ENCODE measurements at regions not wholly inside any gene's neighbourhood (a gene's known extent, or its start where the extent isn't known, plus 50 kb on each side); places are given as distances from the start of the nearest gene placed in this dataset.
"Not testable (repeated sequence)": the region's sequence is repeated elsewhere in the genome, so short reads cannot be mapped to it uniquely, and the experiment has no call there.

- Mint-ChIP-seq H3K4me1 (ENCODE audit: low read depth) (no peaks in the 10 kb centered on the region), H3K9me3 (peaks cover 15% of the 10 kb centered on the region), H3K27me3 (ENCODE audit: insufficient read depth) (peaks cover 10% of the 10 kb centered on the region), H3K36me3 (ENCODE audit: low read depth) (no peaks in the 10 kb centered on the region), H3K27ac (no peak overlapping the region), H3K4me3 (no peak overlapping the region)
- DNase-seq: no peak
- TF ChIP-seq CTCF (IDR thresholded peaks at IDR 0.05): no peak
These were observed 1328.9 kb downstream of the BRD1 start for GRCh38 chr22:48498526-48499331.

GRCh38 chr22:48497743-48498520 lies 1329.7 kb downstream of the BRD1 start:
- H3K4me3 Mint-ChIP-seq; H3K4me1 Mint-ChIP-seq (ENCODE audit: low read depth); H3K36me3 Mint-ChIP-seq (ENCODE audit: low read depth); H3K9me3 Mint-ChIP-seq; H3K27ac Mint-ChIP-seq; DNase-seq; H3K27me3 Mint-ChIP-seq (ENCODE audit: insufficient read depth): not testable (repeated sequence)

GRCh38 chr22:48496987-48497650 lies 1330.6 kb downstream of the BRD1 start:
- H3K27ac Mint-ChIP-seq: no peak overlapping the region

GRCh38 chr22:48496226-48496845 lies 1331.3 kb downstream of the BRD1 start:
- peaks cover 3% of the 10 kb centered on the region; the same call in 1 of the 2 replicates for H3K9me3 Mint-ChIP-seq
- DNase-seq: no peak
- TF ChIP-seq CTCF (IDR thresholded peaks at IDR 0.05): no peak
- H3K4me3 Mint-ChIP-seq: no peak overlapping the region
- H3K27me3 Mint-ChIP-seq (ENCODE audit: insufficient read depth): peaks cover 5% of the 10 kb centered on the region
- no peak overlapping the region for H3K27ac Mint-ChIP-seq
- H3K4me1 Mint-ChIP-seq (ENCODE audit: low read depth): no peaks in the 10 kb centered on the region
- H3K36me3 Mint-ChIP-seq (ENCODE audit: low read depth): no peaks in the 10 kb centered on the region

More at GRCh38 chr22:48496987-48497650, 1330.6 kb downstream of the BRD1 start:
- Mint-ChIP-seq H3K4me3 (no peak overlapping the region), H3K4me1 (ENCODE audit: low read depth) (no peaks in the 10 kb centered on the region), H3K9me3 (peaks cover 3% of the 10 kb centered on the region), H3K36me3 (ENCODE audit: low read depth) (no peaks in the 10 kb centered on the region), H3K27me3 (ENCODE audit: insufficient read depth) (peaks cover 5% of the 10 kb centered on the region)
- no peak for TF ChIP-seq CTCF (IDR thresholded peaks at IDR 0.05)
- DNase-seq: no peak

- Mint-ChIP-seq H3K4me3 (no peak overlapping the region), H3K27me3 (ENCODE audit: insufficient read depth) (peaks cover 5% of the 10 kb centered on the region), H3K27ac (no peak overlapping the region), H3K9me3 (peaks cover 3% of the 10 kb centered on the region; the same call in 1 of the 2 replicates), H3K36me3 (ENCODE audit: low read depth) (no peaks in the 10 kb centered on the region), H3K4me1 (ENCODE audit: low read depth) (no peaks in the 10 kb centered on the region)
- no peak for TF ChIP-seq CTCF (IDR thresholded peaks at IDR 0.05)
- DNase-seq: no peak
These were observed 1332.0 kb downstream of the BRD1 start for GRCh38 chr22:48495751-48496080.
